T-cell (primary cell): ENCODE measurements at regions not wholly inside any gene's neighbourhood (a gene's known extent, or its start where the extent isn't known, plus 50 kb on each side); places are given as distances from the start of the nearest gene placed in this dataset.

Experiments used
- ATAC-seq, 4 experiments: fragments of 200-7000 bp in 3 of 4; fragments of 150-1000 bp in 1 of 4; cut with Tn5 transposase; replicated peaks in 1 of 4; 1 replicate in 3 of 4; 2 replicates in 1 of 4; pipeline ENCODE4 v1.10.0; 2021; ENCODE audit warnings: moderate library complexity in 3 of 4, mild to moderate bottlenecking in 2 of 4, moderate number of reproducible peaks in 1 of 4
- CTCF ChIA-PET, 2 donors: fragments of 300-600 bp; sonication (Branson Sonifier 250); formaldehyde crosslinking; loops; one replicate each; lab custom pipeline; 2022; ENCODE audit warnings: antibody characterized with exemption in 2 of 2; lab: Charles Lee
- POLR2A ChIA-PET, 2 donors: fragments of 300-600 bp; sonication (Branson Sonifier 250); formaldehyde crosslinking; loops; one replicate each; lab custom pipeline; 2022; ENCODE audit warnings: antibody characterized with exemption in 2 of 2; lab: Charles Lee
- DNase-seq, 35 experiments: peaks; one replicate each; pipeline versions ENCODE4 v3.0.0 to v3.0.0-alpha.2; 2013 to 2023
- H3K27ac ChIP-seq: one replicate; pipeline ENCODE4 v1.5.1; 2013; ENCODE audit warnings: low read length
- H3K27me3 ChIP-seq, 2 experiments: replicated peaks in 1 of 2; 1 replicate in 1 of 2; 2 replicates in 1 of 2; pipeline versions ENCODE4 v1.6.1 to v1.7.0; 2013; ENCODE audit warnings: low read length in 1 of 2, mixed read lengths in 1 of 2; ENCODE audit not compliant: control insufficient read depth in 2 of 2, insufficient read depth in 2 of 2; ENCODE audit errors: extremely low read depth in 1 of 2
- H3K36me3 ChIP-seq, 2 donors: 1 replicate in 1 of 2; 2 replicates in 1 of 2; pipeline versions ENCODE4 v1.6.1 to v1.7.0; 2013; ENCODE audit warnings: low read length in 1 of 2; ENCODE audit not compliant: control insufficient read depth in 2 of 2, insufficient read depth in 1 of 2; ENCODE audit errors: extremely low read depth in 1 of 2
- H3K4me1 ChIP-seq, 2 experiments: 1 replicate in 1 of 2; 2 replicates in 1 of 2; pipeline versions ENCODE4 v1.6.1 to v1.7.0; 2013; ENCODE audit warnings: low read length in 2 of 2, mixed read lengths in 1 of 2; ENCODE audit not compliant: insufficient read depth in 2 of 2, control insufficient read depth in 1 of 2; ENCODE audit errors: extremely low read depth in 1 of 2
- H3K4me3 ChIP-seq, 2 donors: 1 replicate in 1 of 2; 2 replicates in 1 of 2; pipeline versions ENCODE4 v1.5.1 to v1.7.0; 2013; ENCODE audit warnings: mild to moderate bottlenecking in 2 of 2, low read length in 1 of 2, moderate library complexity in 1 of 2; ENCODE audit not compliant: control insufficient read depth in 1 of 2; ENCODE audit errors: extremely low read depth in 1 of 2
- H3K9me3 ChIP-seq: 2 replicates; pipeline ENCODE4 v1.7.0; 2013
- H3K27ac Mint-ChIP-seq, 2 donors: one replicate each; pipeline ENCODE4 v1.8.0; 2020 to 2021; ENCODE audit warnings: mild to moderate bottlenecking in 2 of 2, mixed read lengths in 2 of 2
- H3K27me3 Mint-ChIP-seq, 2 donors: one replicate each; pipeline ENCODE4 v1.8.0; 2021 to 2022; ENCODE audit warnings: mixed read lengths in 2 of 2
- H3K36me3 Mint-ChIP-seq: one replicate; pipeline ENCODE4 v1.8.0; 2021; ENCODE audit warnings: mixed read lengths
- H3K4me1 Mint-ChIP-seq, 3 donors: one replicate each; pipeline ENCODE4 v1.8.0; 2020 to 2022; ENCODE audit warnings: mixed read lengths in 3 of 3, mild to moderate bottlenecking in 1 of 3
- H3K4me3 Mint-ChIP-seq, 3 donors: one replicate each; pipeline ENCODE4 v1.8.0; 2020 to 2022; ENCODE audit warnings: mild to moderate bottlenecking in 3 of 3, mixed read lengths in 3 of 3, moderate library complexity in 3 of 3
- H3K9me3 Mint-ChIP-seq, 3 donors: one replicate each; pipeline ENCODE4 v1.8.0; 2020 to 2022; ENCODE audit warnings: mixed read lengths in 3 of 3
- WGBS: methylation state at CpG from one replicate; pipeline ENCODE4 v1.1.5; 2013; ENCODE audit warnings: missing lambda C conversion rate; ENCODE audit not compliant: insufficient coverage; 5-methylcytosine and 5-hydroxymethylcytosine counted together

- peaks cover 0 to 13% of the 10 kb centered on the region in 2 experiments for H3K4me1 ChIP-seq
- H3K27me3 ChIP-seq, result peaks cover 10 to 45% of the 10 kb centered on the region in 2 experiments
- no peaks in the 10 kb centered on the region for H3K36me3 Mint-ChIP-seq
- no peaks in the 10 kb centered on the region for H3K36me3 ChIP-seq
- H3K27me3 Mint-ChIP-seq, result peaks cover 49 to 67% of the 10 kb centered on the region in 2 donors
- H3K4me3 Mint-ChIP-seq, result peak overlapping the region; percentile 40 to 63 (median 56)
- no peaks in the 10 kb centered on the region for H3K9me3 ChIP-seq
- POLR2A ChIA-PET, result no interaction called here
- no peaks in the 10 kb centered on the region for H3K9me3 Mint-ChIP-seq
- H3K4me3 ChIP-seq, result peak overlapping the region in 1 of 2 donors; percentile 32
- no peak overlapping the region for H3K27ac Mint-ChIP-seq
- CTCF ChIA-PET, result no interaction called here
- WGBS, result 3% methylated on average over 76 of the region's 80 CpGs
- DNase-seq (no peak), ATAC-seq (peak in 1 of 4 experiments; percentile 27)
- peaks cover 21 to 25% (median 22%) of the 10 kb centered on the region in 3 donors for H3K4me1 Mint-ChIP-seq
- no peak overlapping the region for H3K27ac ChIP-seq
Measured at GRCh38 chr12:94872971-94873733, 130.3 kb downstream of the NDUFA12 start.

GRCh38 chr12:94872671-94872970, 130.9 kb downstream of the NDUFA12 start:
- Mint-ChIP-seq H3K27me3 (peaks cover 45 to 63% of the 10 kb centered on the region in 2 donors), H3K36me3 (no peaks in the 10 kb centered on the region), H3K4me3 (peak overlapping the region; percentile 40 to 63 (median 56)), H3K4me1 (peaks cover 21 to 25% (median 22%) of the 10 kb centered on the region in 3 donors), H3K27ac (no peak overlapping the region), H3K9me3 (no peaks in the 10 kb centered on the region)
- no peak overlapping the region for H3K4me3 ChIP-seq
- no peaks in the 10 kb centered on the region for H3K9me3 ChIP-seq
- DNase-seq, result no peak
- peaks cover 0 to 13% of the 10 kb centered on the region in 2 experiments for H3K4me1 ChIP-seq
- POLR2A ChIA-PET, result no interaction called here
- ATAC-seq, result no peak
- H3K27me3 ChIP-seq, result peaks cover 10 to 45% of the 10 kb centered on the region in 2 experiments
- no peaks in the 10 kb centered on the region for H3K36me3 ChIP-seq
- CTCF ChIA-PET, result no interaction called here
- WGBS, result 15% methylated on average over 6 of the region's 8 CpGs
- H3K27ac ChIP-seq, result no peak overlapping the region

DNA sequence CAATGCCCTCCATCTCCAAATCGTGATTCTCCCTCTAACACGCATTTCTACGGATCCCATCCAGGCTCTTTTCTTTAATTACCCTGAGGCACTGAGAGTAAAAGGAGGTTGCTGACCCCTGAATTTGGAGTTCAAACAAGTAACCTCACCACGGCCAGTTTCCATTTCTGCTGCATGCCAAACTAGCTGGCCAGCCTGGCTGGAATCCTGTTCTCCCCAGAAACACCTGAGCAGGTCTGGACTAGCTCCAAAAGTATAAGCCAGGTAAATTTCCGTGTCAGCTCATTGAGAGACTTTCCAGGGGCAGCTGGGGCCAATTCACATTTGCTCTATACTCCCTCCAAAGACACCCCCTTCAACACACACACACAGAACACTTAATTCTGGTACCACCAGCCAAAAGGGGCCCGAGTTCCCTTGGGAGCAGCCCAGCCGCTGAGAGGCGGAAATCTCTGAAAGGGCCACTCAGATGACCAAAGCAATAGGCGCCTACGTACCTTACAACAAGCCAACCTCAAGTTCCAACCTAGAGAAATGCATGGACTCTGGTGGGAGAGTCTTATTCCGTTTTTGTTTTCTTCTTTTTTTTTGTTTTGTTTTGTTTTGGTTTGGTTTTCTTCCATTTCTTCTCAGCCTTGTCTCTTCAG, 131.4 kb downstream of the NDUFA12 start:
- Mint-ChIP-seq H3K4me3 (peak overlapping the region; percentile 40 to 63 (median 56)), H3K27ac (no peak overlapping the region), H3K4me1 (peaks cover 21 to 25% (median 22%) of the 10 kb centered on the region in 3 donors), H3K27me3 (peaks cover 44 to 60% of the 10 kb centered on the region in 2 donors), H3K9me3 (no peaks in the 10 kb centered on the region), H3K36me3 (no peaks in the 10 kb centered on the region)
- Histone ChIP-seq H3K36me3 (no peaks in the 10 kb centered on the region), H3K4me3 (no peak overlapping the region), H3K27ac (no peak overlapping the region), H3K27me3 (peaks cover 10 to 45% of the 10 kb centered on the region in 2 experiments), H3K9me3 (no peaks in the 10 kb centered on the region), H3K4me1 (peaks cover 0 to 13% of the 10 kb centered on the region in 2 experiments)
- ChIA-PET CTCF (no interaction called here), POLR2A (no interaction called here)
- ATAC-seq (no peak), DNase-seq (no peak)
- WGBS, result 71% methylated on average over 3 of the region's 11 CpGs

DNA sequence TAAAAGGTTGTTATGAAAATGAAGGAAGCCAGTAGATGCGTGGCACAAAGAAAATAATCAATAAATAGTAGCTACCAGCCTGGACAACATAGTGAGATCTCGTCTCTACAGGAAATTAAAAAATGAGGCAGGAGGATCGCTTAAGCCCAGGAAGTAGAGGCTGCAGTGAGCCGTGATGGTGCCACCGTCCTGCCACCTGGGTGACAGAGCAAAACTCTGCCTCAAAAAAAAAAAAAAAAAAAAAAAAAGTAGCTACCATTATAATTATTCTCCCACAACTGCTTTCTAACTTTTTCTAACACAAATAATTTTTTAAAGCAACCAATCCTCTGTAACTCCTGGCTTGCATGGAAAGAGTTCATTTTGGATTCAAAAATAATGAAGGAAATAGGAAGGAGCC, 133.0 kb downstream of the NDUFA12 start:
- WGBS, result 60% methylated on average over 1 of the region's 5 CpGs
- Mint-ChIP-seq H3K36me3 (no peaks in the 10 kb centered on the region), H3K9me3 (no peaks in the 10 kb centered on the region), H3K27me3 (peaks cover 38 to 44% of the 10 kb centered on the region in 2 donors), H3K4me1 (peaks cover 19 to 23% (median 19%) of the 10 kb centered on the region in 3 donors), H3K27ac (no peak overlapping the region), H3K4me3 (no peak overlapping the region)
- Histone ChIP-seq H3K27ac (no peak overlapping the region), H3K36me3 (no peaks in the 10 kb centered on the region), H3K4me3 (no peak overlapping the region), H3K9me3 (no peaks in the 10 kb centered on the region), H3K27me3 (peaks cover 6 to 39% of the 10 kb centered on the region in 2 experiments), H3K4me1 (peaks cover 0 to 13% of the 10 kb centered on the region in 2 experiments)
- CTCF ChIA-PET, result interaction anchor here in 1 of 2 donors (0.6 to 0.7 kb wide), 2 partner anchors 1349 to 1613 kb away, joined by 3 to 9 read pairs; no protein-coding TSS in a partner anchor
- DNase-seq (no peak), ATAC-seq (no peak)
- POLR2A ChIA-PET, result interaction anchor here in 1 of 2 donors (0.6 kb wide), 1 partner anchor 16 kb away, joined by 4 read pairs; no protein-coding TSS in a partner anchor

DNA sequence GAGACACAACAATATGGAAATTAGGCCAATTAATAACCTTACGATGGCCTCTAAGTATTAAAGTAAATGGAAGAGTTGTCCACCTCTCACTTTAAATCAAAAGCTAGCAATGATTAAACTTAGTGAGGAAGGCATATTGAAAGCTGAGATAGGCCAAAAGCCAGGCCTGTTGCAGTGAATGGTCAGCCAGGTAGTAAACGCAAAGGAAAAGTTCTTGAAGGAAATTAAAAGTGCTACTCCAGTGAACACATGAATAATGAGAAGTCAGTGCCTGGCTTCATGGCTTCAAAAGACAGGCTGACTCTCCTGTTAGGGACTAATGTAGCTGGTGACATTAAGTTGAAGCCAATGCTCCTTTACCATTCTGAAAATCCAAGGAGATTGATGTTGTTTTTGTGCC, 135.3 kb downstream of the NDUFA12 start:
- Mint-ChIP-seq H3K27ac (no peak overlapping the region), H3K27me3 (peaks cover 26 to 29% of the 10 kb centered on the region in 2 donors), H3K4me3 (no peak overlapping the region), H3K36me3 (no peaks in the 10 kb centered on the region), H3K9me3 (no peaks in the 10 kb centered on the region), H3K4me1 (peaks cover 4 to 6% (median 4%) of the 10 kb centered on the region in 3 donors)
- ChIA-PET CTCF (no interaction called here), POLR2A (no interaction called here)
- no peaks in the 10 kb centered on the region for H3K36me3 ChIP-seq
- DNase-seq (no peak), ATAC-seq (no peak)
- peaks cover 0 to 5% of the 10 kb centered on the region in 2 experiments for H3K4me1 ChIP-seq
- H3K27me3 ChIP-seq, result peaks cover 4 to 24% of the 10 kb centered on the region in 2 experiments
- H3K9me3 ChIP-seq, result no peaks in the 10 kb centered on the region
- no peak overlapping the region for H3K27ac ChIP-seq
- no CpG with 5 or more reads among the region's 2 CpGs for WGBS
- no peak overlapping the region for H3K4me3 ChIP-seq

DNA sequence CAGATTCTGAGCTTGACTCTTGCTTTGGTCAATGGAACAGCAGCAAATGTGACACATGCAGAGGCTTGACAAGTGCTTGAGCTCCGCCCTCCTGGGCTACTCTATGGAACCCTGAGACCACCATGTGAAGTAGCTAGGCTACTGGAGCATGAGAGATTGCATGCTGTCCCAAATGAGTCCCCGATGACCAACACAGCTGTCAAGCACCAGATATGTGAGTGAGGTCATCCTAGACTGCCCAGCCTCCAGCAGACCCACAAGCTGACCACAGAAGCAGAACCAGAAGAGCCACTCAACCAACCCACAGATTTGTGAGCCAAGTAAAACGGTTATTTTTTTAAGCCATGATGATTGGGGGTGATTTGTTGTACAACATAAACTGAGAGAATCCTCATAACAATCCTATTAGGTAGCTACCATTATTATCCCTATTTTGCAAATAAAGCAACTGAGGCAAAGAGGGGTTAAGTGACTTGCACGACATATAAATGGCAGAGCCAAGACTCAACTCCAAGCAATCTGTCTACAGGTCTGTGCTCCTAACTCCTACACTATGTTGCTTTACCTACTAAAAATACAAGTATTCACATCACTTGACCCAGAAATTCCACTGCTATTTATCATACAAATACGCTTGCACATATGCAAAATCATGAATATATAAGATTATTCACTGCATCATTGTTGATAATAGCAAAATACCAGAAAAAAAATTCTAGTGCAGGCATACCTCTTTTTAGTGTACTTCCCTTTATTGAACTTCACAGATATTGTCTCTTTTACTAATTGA, 136.2 kb downstream of the NDUFA12 start:
- Mint-ChIP-seq H3K4me1 (peaks cover 0 to 1% (median 0%) of the 10 kb centered on the region in 3 donors), H3K36me3 (no peaks in the 10 kb centered on the region), H3K27ac (no peak overlapping the region), H3K27me3 (peaks cover 20 to 24% of the 10 kb centered on the region in 2 donors), H3K4me3 (no peak overlapping the region), H3K9me3 (no peaks in the 10 kb centered on the region)
- no peak overlapping the region for H3K4me3 ChIP-seq
- POLR2A ChIA-PET, result no interaction called here
- CTCF ChIA-PET, result interaction anchor here in 1 of 2 donors (0.6 kb wide), 1 partner anchor 11 kb away, joined by 3 read pairs; no protein-coding TSS in a partner anchor
- no peaks in the 10 kb centered on the region for H3K4me1 ChIP-seq
- 70% methylated on average over 2 of the region's 5 CpGs for WGBS
- ATAC-seq (no peak), DNase-seq (no peak)
- H3K27ac ChIP-seq, result no peak overlapping the region
- no peaks in the 10 kb centered on the region for H3K36me3 ChIP-seq
- no peaks in the 10 kb centered on the region for H3K9me3 ChIP-seq
- H3K27me3 ChIP-seq, result peaks cover under 1 to 15% of the 10 kb centered on the region in 2 experiments
